ENCODE measurements at regions not wholly inside any gene's neighbourhood (a gene's known extent, or its start where the extent isn't known, plus 50 kb on each side); places are given as distances from the start of the nearest gene placed in this dataset.
"Not testable (repeated sequence)": the region's sequence is repeated elsewhere in the genome, so short reads cannot be mapped to it uniquely, and the experiment has no call there.

- no peak for DNase-seq
Measured at GRCh38 chr1:199875337-199875736, 152.2 kb upstream of the NR5A2 start.

GRCh38 chr1:199875856-199876255, 151.7 kb upstream of the NR5A2 start:
- DNase-seq = no peak

- DNase-seq = no peak
Measured at GRCh38 chr1:199877526-199878384, 149.8 kb upstream of the NR5A2 start.

GRCh38 chr1:199878823-199879222, 148.7 kb upstream of the NR5A2 start:
- DNase-seq = no peak

GRCh38 chr1:199898654-199899053, 128.9 kb upstream of the NR5A2 start:
- no peak for DNase-seq

- DNase-seq = no peak
Measured at GRCh38 chr1:199901341-199901740, 126.2 kb upstream of the NR5A2 start.

- DNase-seq = no peak
Measured at GRCh38 chr1:199907361-199907760, 120.1 kb upstream of the NR5A2 start.

GRCh38 chr1:199909137-199909536, 118.4 kb upstream of the NR5A2 start:
- DNase-seq = no peak

GRCh38 chr1:199913318-199913717, 114.2 kb upstream of the NR5A2 start:
- no peak for DNase-seq

- no peak for DNase-seq
Measured at GRCh38 chr1:199914546-199914945, 113.0 kb upstream of the NR5A2 start.

GRCh38 chr1:199918196-199918769, 109.2 kb upstream of the NR5A2 start:
- DNase-seq = no peak

- no peak for DNase-seq
Measured at GRCh38 chr1:199920635-199921034, 106.9 kb upstream of the NR5A2 start.

- no peak for DNase-seq
Measured at GRCh38 chr1:199929556-199929955, 98.0 kb upstream of the NR5A2 start.

GRCh38 chr1:199930067-199930466, 97.4 kb upstream of the NR5A2 start:
- DNase-seq = not testable (repeated sequence)

- DNase-seq = no peak
Measured at GRCh38 chr1:199931666-199932377, 95.7 kb upstream of the NR5A2 start.

GRCh38 chr1:199932462-199932861, 95.0 kb upstream of the NR5A2 start:
- no peak for DNase-seq

GRCh38 chr1:199936441-199936840, 91.1 kb upstream of the NR5A2 start:
- DNase-seq = no peak

- no peak for DNase-seq
Measured at GRCh38 chr1:199937161-199937560, 90.3 kb upstream of the NR5A2 start.

- DNase-seq = no peak
Measured at GRCh38 chr1:199937661-199938060, 89.8 kb upstream of the NR5A2 start.

GRCh38 chr1:199944986-199945385, 82.5 kb upstream of the NR5A2 start:
- no peak for DNase-seq

- no peak for DNase-seq
Measured at GRCh38 chr1:199945591-199945990, 81.9 kb upstream of the NR5A2 start.

- no peak for DNase-seq
Measured at GRCh38 chr1:199946305-199947155, 81.0 kb upstream of the NR5A2 start.

Measured in activated CD4-positive, alpha-beta T cell treated with anti-CD3 and anti-CD28 coated beads, Interleukin-2, amount 50 U/mL, for 16 hours (primary cell).